COR-L47 (cell line): ENCODE measurements at regions not wholly inside any gene's neighbourhood (a gene's known extent, or its start where the extent isn't known, plus 50 kb on each side); places are given as distances from the start of the nearest gene placed in this dataset.
A peak's percentile ranks its signal among the peaks of the same experiment; 100 is the strongest.

Experiments used
- DNase-seq: peaks from one replicate; lab custom pipeline; 2025; lab: John Stamatoyannopoulos, UW

GRCh38 chr5:74226716-74227485 lies 413.6 kb downstream of the ENC1 start:
- no peak for DNase-seq

- no peak for DNase-seq
Measured at GRCh38 chr5:74225587-74225986, 414.9 kb downstream of the ENC1 start.

DNA sequence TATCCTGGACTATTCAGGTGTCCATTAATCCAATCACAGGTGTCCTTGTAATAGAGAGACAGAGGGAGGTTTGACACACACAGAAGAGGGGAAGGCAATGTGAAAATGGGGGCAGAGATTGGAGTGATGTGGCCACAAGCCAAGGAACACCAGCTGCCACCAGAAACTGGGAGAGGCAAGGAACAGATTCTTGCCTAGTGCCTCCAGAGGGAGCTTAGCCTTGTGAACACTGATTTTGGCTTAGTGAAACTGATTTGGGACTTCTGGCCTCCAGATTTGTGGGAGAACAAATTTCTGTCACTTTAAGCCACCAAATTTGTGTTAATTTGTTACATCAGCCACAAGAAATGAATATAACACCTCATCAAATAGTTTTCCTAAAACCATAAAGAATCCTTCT lies 416.2 kb downstream of the ENC1 start:
- no peak for DNase-seq

DNA sequence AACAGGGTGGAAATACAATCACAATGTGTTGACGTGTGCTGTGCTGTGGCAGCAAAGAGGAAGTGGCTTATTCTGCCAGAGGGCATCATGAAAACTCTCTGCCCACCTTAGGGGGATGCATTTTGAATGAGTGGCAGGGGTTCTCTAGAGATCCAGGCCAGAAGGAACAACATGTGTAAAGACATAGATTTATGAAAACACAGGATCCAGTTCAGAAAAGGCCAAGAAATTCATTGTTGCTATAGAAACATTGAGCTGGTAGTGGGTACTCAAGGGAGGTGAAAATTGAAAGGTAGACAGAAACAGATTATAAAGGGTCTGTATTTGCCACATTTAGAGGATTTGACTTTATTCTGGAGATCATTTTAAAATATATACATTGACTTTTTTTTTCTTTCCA lies 417.7 kb downstream of the ENC1 start:
- DNase-seq, result no peak

GRCh38 chr5:74221413-74221812 lies 419.1 kb downstream of the ENC1 start:
- no peak for DNase-seq

DNA sequence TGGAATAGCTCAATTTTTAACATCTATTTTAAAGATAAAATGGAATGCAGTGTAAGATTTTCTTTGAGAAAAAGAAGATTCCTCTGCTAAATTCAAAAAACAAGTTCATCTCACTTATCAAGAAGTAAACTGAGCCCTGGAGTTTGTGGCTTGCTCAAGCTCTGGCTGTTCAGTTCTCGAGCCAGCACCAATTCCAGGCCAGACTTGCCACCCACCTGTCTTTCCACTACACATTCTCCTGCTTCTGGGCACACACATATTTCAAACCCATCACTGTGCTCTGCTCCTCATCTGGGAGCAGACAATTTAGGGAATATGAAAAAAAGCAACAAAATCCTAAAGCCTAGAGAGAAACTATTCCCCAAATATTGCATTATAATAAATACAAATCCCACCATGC lies 424.5 kb downstream of the ENC1 start:
- no peak for DNase-seq

GRCh38 chr5:74212336-74212735 lies 428.2 kb downstream of the ENC1 start:
- DNase-seq, result no peak

- DNase-seq, result no peak
Measured at GRCh38 chr5:74209571-74209970, 431.0 kb downstream of the ENC1 start.

DNA sequence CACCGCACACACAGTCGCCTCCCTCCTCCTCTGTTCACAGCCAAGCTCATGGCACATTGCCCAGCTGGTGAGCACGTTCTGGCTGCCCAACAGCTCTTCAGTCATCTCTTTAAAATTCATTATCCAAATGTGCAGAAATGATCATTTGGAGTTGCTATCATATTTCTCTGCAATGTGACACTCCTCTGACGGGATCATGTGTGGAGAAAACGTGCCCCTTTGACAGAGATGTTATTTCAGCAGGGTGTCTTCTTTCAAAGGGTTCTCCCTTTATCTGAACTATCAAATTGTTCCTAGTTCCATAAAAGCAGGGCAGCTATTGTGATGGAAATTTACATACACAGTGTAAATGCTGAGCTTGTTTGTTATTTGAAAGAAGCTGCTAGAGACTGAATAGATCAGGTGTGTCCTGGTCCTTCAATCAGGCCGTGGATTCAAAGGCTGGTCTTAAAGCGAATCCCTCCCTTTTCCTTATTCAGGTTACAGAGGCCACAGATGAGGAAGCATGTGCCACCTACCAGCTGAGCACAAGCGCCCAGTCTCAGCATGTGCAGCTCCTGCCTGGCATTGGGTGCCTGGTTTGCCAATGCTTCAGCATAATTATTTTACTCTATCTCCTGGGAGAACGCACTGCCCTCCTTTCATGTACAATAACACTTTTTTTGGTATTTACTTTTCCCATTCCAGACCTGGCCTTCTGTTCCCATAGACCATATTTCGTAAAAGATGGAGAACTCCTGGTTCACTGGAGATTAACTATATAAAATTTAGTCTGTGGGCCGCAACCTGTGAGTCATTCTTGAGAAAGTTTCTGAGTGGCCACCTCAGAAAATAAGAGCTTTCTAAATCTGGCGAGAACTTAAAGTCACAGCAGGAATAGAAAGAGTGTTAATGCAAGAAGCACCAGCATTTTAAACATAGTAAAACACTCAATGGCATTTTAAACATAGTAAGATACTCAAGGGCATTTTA lies 433.7 kb downstream of the ENC1 start:
- DNase-seq, result peak; percentile 99

- DNase-seq, result peak; percentile 48
Measured at GRCh38 chr5:74205767-74206578, 434.6 kb downstream of the ENC1 start.

DNA sequence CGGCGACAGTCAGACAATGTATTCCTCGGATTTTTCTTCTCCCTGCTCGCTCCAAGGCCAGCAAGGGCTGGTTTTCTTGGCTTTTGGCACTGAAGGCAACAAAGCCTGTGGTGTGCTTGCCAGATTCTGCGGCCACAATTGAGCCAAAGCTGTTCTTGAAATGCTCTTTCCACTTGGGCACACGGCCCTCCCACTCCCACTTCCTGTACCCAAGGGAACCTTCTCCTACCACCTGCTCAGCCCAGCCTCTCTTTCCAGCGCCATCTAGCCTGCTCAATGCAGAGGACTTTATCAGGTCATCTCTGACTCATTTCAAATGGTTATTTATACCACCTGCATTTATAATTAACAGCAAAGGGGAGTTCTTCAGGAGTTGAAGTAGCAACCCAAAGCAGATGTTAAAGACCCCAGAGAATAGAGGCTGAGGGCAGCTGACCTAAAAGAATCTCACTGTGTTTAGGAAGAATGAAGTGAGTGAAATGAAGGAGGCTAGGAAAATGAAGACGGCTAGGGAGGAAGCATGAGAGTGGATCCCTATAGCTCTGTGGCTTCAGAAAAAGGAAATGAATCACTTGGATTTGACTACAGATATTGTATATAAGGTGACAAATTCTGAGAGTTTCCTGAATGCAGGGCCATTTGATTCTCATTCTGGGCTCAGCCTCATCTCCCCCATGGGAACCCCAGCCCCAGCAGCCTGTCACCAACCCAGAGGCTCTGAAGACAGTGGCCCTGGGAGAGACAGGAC lies 439.0 kb downstream of the ENC1 start:
- DNase-seq, result peak; percentile 88

- DNase-seq, result peak; percentile 98
Measured at GRCh38 chr5:74200560-74200959, 440.0 kb downstream of the ENC1 start.

DNA sequence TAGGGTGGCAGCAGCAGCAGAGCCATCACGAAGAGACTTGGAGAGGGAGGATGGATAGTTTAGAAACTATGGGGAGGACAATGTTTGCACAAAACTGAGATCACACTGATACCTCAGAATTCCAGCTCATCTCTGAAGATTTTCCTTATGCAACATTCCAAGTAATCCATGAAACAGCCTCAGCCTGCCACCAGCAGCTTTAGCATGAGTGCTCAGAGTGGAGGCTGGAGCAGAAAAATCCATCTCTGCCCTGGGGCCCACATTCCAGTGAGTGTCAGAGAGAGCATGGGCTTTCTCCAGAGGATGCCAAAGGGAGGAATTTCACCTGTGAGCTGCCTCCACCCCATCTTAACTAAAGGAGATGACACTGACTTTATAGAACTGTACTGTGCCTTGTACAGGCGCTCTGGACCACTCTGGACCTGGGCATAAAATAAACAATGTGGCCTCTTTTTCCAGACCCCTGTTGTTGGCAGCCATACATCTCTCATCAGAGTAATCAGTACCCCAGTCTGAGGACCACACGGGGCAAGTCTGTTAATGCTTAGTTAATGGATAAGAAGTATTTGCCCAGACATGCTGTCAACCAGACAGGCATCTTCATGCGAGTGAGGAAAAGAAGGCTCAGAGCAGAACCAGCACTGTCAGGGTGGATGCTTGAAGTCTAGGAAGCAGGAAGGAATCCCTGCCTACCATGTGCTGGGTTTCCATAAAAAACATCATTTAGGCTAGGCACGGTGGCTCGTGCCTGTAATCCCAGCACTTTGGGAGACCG lies 440.9 kb downstream of the ENC1 start:
- DNase-seq, result no peak

GRCh38 chr5:74199005-74199404 lies 441.5 kb downstream of the ENC1 start:
- DNase-seq, result no peak

DNA sequence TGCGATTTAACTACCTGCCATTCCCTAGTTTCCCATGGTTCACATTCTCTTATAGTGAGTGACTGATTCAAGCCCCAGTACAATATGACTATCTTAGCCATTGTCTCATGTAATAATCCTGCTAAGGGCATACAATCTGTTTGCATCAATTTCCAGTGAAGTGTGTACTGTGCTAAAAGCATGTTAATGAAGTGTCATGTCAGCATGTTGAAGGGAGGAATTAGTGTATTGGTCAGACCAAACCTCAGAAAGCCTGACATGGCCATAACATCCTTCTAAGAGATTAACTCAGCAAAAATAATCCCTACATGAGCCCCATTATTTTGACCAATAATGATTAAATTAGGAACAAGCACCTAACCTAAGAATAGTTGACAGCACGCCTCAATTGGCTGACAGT lies 442.4 kb downstream of the ENC1 start:
- DNase-seq, result no peak

DNA sequence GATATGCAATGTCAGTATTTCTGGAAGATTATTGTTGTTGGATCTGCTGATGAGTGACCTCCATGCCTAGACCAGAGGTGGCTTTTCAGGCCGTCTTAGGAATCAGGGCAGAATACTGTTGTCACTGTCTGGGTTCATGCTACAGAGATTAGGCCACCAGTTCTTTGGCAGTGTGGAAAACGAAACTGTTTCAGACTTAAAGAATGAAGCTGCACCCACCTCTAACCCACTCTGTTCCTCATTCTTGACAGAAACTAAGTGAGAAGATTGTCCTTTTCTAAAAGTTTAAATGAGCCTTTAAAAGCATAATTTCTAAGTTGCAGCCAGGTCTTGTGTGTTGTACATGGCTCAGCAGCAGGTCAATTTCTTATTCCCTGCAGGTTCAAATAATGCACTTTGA lies 444.3 kb downstream of the ENC1 start:
- DNase-seq, result no peak

GRCh38 chr5:74194196-74194595 lies 446.3 kb downstream of the ENC1 start:
- no peak for DNase-seq

DNA sequence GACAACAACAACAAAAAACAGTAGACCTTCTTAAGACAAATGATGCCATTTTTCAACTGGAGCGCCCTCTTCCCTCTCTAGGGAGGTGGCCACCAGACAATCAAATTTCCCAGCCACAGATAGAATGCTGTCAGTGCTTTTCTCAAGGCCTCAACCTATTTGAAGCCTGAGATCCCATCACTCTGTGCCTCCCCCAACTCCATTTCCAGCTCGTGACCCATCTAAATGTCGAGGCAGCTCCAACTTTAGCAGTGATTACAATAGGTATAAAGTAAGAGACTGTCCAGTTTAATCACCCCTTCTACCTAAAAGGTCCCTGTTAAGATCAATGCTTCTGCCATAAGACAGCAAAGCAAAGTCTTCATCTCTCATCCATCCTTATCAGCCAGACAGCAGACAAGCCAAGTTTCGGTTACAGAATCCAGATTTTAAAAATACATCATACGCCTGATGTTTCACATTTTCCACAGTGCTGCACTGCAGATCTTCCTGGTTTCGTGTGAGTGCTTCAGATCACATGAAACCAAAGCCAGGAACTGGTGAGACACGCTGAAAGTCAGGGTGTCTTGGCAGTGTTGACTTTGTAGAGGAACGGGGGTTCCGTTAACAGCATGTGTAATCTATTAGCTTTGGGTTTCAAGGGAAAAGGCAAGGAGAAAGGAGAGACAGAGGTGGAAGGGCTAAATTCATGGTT lies 447.8 kb downstream of the ENC1 start:
- DNase-seq, result no peak

- no peak for DNase-seq
Measured at GRCh38 chr5:74188351-74189105, 452.0 kb downstream of the ENC1 start.
